ENCODE measurements at regions not wholly inside any gene's neighbourhood (a gene's known extent, or its start where the extent isn't known, plus 50 kb on each side); places are given as distances from the start of the nearest gene placed in this dataset.
A peak's percentile ranks its signal among the peaks of the same experiment; 100 is the strongest.

GRCh38 chr11:131121426-131122333, 205.4 kb upstream of the SNX19 start:
- no peaks in the 10 kb centered on the region for H3K4me1 ChIP-seq (ENCODE audit: control insufficient read depth, insufficient read depth, low read length)
- H2AFZ ChIP-seq (ENCODE audit: control insufficient read depth, low read depth, low read length): no peak overlapping the region
- ChIA-PET SMC1A (ENCODE audit: uncharacterized antibody, unreplicated experiment) (interaction anchor here (1.3 kb wide), 1 partner anchor 95 kb away, joined by 3 read pairs; no protein-coding TSS in a partner anchor), POLR2A (no interaction called here), CTCF (no interaction called here), RAD21 (ENCODE audit: unreplicated experiment) (no interaction called here)
- no peaks in the 10 kb centered on the region for H3K36me3 ChIP-seq (ENCODE audit: control insufficient read depth in 2 of 2, insufficient read depth in 2 of 2, low read length in 1 of 2)
- in situ Hi-C loops (cut with MboI) (no loop called here), intact Hi-C loops (cut with micrococcal nuclease; ENCODE audit: unreplicated experiment) (no loop called here)
- no peak overlapping the region for H3K4me3 ChIP-seq
- no peak overlapping the region for H3K27ac ChIP-seq (ENCODE audit: control insufficient read depth, insufficient read depth)
- H3K9ac ChIP-seq (ENCODE audit: control insufficient read depth, insufficient read depth, low read length): no peak overlapping the region
- H3K27me3 ChIP-seq (replicated peaks in 1 of 2; ENCODE audit: control insufficient read depth in 2 of 2, insufficient read depth in 2 of 2, low read length in 1 of 2): no peaks in the 10 kb centered on the region
- WGBS (ENCODE audit: insufficient coverage, insufficient replicate concordance, low lambda C conversion rate, missing lambda C conversion rate): 10% methylated on average over 7 of the region's 7 CpGs
- H3K79me2 ChIP-seq (ENCODE audit: control insufficient read depth, insufficient read depth, low read length): no peaks in the 10 kb centered on the region
- no peaks in the 10 kb centered on the region for H3K9me3 ChIP-seq (replicated peaks; ENCODE audit: control insufficient read depth, insufficient read depth, low read length)
- TF ChIP-seq RELA (IDR thresholded peaks at IDR 0.05; ENCODE audit: borderline replicate concordance, partially characterized antibody): no peak
- TF ChIP-seq ZBTB4 (CRISPR knock-in tag; IDR thresholded peaks at IDR 0.05): no peak
- peak; percentile 67; the same call in 1 of the 2 replicates for TF ChIP-seq REST (IDR thresholded peaks at IDR 0.05; ENCODE audit: low read depth, low read length)
- TF ChIP-seq SREBF2 (IDR thresholded peaks at IDR 0.05; ENCODE audit: low read length): no peak
- no peak for TF ChIP-seq PML (IDR thresholded peaks at IDR 0.05; ENCODE audit: low read length)
- no peak for TF ChIP-seq CUX1 (IDR thresholded peaks at IDR 0.05; ENCODE audit: insufficient replicate concordance, low read depth, low read length)
- FAIRE-seq: no peak
- no peak for DNase-seq (ENCODE audit: low read depth, low spot score)
- no peak overlapping the region for H3K4me2 ChIP-seq (ENCODE audit: control insufficient read depth, insufficient read depth)
- no TSS peak for BruUV-seq (replicated peaks)
- no peaks in the 10 kb centered on the region for H4K20me1 ChIP-seq (ENCODE audit: control insufficient read depth, insufficient read depth)
- ATAC-seq: no peak

All from GM12878 (cell line).